HCEC 1CT (cell line): ENCODE measurements at regions not wholly inside any gene's neighbourhood (a gene's known extent, or its start where the extent isn't known, plus 50 kb on each side); places are given as distances from the start of the nearest gene placed in this dataset.
A peak's percentile ranks its signal among the peaks of the same experiment; 100 is the strongest.
"Not testable (repeated sequence)": the region's sequence is repeated elsewhere in the genome, so short reads cannot be mapped to it uniquely, and the experiment has no call there.

Experiments
- DNase-seq: peaks from one replicate; pipeline ENCODE4 v3.0.0-alpha.2; 2017

- no peak for DNase-seq
These were observed 673.9 kb upstream of the ACVR2A start for GRCh38 chr2:147170932-147171331.

GRCh38 chr2:147165697-147166382 is 679.0 kb upstream of the ACVR2A start:
- no peak for DNase-seq

GRCh38 chr2:147164563-147164962 is 680.3 kb upstream of the ACVR2A start:
- no peak for DNase-seq

DNA sequence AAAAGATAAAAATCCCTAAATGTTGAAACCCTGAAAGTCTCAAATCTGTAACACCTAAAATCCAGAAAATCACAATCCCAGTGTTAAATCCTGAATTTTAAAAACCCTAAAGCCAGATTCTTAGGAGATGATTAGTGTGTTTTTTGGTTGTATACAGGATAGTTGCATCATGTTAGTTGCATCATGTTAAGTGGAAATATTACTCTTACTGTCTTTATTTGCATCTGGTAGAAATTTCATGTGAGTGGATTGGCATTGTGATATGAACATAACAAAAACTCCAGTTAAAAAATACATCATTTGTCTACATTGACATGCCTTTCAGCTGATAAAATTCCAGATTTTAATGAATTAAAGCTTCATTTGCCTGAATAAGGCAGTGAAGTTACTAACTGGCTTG is 683.1 kb upstream of the ACVR2A start:
- DNase-seq, result peak; percentile 46

- DNase-seq, result no peak
These were observed 687.9 kb upstream of the ACVR2A start for GRCh38 chr2:147156970-147157369.

DNA sequence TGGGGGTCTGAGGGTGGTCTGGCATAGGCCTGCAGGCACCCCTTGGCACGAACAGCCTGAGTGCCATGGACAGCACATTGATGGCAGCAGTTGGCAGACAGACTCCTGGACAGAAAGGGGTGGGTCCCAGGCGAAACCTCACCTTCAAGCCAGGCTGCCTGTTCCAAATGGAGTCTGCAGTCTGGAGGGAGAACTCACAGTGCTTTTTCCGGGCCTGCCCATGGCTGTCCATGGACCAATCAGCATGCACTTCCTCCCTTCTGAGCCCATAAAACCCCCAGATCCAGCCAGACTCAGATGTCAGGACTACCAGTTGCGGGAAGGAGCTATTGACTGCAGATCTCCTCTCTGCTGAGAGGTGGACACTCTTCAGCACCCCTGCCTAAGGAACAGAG is 694.6 kb upstream of the ACVR2A start:
- no peak for DNase-seq

DNA sequence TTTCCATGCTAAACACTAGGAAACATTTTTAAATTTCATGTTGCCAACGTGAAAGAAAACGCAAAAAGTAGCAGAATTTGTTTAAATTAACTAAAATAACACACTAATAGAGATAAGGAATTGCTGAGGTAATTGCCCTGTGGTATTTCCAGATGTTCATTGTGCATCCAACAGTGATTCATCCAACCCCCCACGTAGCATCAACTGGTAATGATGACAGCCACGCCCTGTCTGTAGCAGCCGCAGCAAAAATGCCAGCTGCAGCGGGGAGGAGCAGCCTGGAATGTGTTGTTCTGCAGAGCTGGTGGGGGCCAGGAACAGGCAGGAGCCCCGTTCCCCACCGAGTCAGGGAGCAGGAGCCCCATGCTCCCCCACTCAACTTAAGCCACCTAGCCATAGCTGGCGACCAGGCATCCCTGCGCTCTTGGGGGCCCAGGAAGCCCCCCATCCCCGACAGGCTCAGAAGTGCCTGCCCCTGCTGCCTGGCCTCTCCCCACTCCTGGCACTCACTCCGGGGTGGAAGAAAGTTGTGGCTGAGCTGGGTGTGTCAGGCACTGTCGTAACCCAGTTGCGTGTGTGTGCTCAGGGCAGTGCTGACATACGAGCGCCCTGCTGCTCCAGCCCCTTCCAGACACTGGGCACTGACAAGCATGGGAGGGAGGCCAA is 695.1 kb upstream of the ACVR2A start:
- DNase-seq, result peak; percentile 67

DNA sequence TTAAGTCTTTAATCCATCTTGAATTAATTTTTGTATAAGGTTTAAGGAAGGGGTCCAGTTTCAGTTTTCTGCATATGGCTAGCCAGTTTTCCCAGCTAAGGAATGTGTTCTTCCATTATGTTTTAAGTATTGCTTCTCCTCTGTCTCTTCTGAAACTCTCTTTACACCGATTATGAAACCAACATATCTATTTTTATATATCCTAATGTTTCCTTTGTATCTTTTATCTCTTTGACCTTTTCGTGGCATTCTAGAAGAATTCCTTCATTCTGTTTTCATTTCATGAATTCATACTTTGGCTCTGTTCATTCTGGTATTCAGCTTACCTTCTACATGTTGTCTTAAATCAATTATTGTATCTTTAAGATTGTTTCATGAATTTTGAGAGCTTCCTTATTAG is 697.0 kb upstream of the ACVR2A start:
- DNase-seq, result no peak

GRCh38 chr2:147141930-147142329 is 702.9 kb upstream of the ACVR2A start:
- DNase-seq, result no peak

DNA sequence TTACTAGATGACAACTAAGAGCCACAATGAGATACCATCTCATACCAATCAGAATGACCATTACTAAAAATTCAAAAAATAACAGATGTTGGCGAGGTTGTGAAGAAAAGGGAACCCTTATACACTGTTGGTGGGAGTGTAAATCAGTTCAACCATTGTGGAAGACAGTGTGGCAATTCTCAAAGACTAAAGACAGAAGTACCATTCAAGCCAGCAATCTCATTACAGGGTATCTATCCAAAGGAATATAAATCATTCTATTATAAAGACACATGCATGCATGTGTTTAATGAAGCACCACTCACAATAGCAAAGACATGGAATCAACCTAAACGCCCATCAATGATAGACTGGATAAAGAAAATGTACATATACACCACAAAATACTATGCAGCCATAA is 705.1 kb upstream of the ACVR2A start:
- not testable (repeated sequence) for DNase-seq

- peak; percentile 20 for DNase-seq
These were observed 707.1 kb upstream of the ACVR2A start for GRCh38 chr2:147137711-147138110.

DNA sequence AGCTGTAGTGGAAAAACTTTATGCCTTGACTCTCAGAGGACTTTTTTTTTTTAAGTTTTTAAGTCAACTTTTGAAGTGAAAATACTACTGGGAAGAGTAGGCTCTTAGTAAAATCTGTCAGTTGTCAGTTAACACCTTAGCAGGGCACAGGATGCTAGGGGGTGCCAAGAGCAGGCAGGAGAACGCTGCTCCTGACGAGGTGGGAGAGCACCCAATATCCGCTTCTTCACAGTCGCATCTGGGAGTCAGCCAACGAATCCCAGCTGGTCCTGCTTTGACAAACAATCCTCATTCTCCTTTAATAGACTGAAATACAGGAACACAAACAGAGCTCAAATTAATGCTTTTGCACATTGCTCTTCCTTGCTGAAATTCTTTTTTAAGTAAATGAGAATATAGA is 709.5 kb upstream of the ACVR2A start:
- DNase-seq, result no peak

- no peak for DNase-seq
These were observed 711.4 kb upstream of the ACVR2A start for GRCh38 chr2:147133286-147133908.

DNA sequence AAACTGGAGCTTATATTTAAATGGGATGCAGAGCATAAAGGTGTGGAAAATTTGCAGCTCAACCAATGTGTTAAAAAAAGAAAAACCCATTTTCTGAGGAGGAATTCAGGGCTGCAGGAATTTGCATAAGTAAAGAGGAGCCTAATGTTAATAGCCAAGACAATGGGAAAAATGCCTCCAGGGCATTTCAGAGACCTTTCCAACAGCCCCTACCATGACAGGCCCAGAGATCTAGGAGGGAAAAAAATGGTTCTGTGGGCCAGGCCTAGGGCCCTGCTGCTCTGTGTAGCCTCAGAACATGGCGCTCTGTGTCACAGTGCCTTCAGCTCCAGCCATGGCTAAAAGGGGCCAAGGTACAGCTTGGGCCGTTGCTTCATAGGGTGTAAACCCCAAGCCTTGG is 719.7 kb upstream of the ACVR2A start:
- DNase-seq, result no peak

- DNase-seq, result no peak
These were observed 721.9 kb upstream of the ACVR2A start for GRCh38 chr2:147122944-147123343.

- DNase-seq, result no peak
These were observed 733.9 kb upstream of the ACVR2A start for GRCh38 chr2:147110962-147111361.

GRCh38 chr2:147110317-147110716 is 734.5 kb upstream of the ACVR2A start:
- no peak for DNase-seq

DNA sequence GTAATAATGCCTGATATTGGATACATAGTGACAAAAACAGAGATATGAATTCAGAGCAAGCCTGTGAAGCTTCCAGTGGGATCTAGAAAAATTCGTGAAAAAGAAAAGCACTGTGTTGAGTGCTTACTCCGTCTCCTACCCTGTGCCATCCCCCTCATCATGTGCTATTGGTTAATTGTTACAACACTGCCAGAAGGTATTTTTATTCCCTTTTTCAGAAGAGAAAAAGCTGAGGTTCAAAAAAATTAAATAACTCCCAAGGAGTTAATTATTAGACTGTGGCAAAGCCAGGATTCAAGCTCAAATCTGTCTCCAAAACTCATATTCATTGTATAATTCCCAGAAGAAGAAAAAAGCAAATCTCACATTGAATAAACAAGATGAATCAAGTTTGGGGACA is 735.5 kb upstream of the ACVR2A start:
- DNase-seq, result no peak

GRCh38 chr2:147108548-147108947 is 736.3 kb upstream of the ACVR2A start:
- DNase-seq, result no peak

- peak; percentile 12 for DNase-seq
These were observed 742.7 kb upstream of the ACVR2A start for GRCh38 chr2:147101941-147102790.

GRCh38 chr2:147100406-147101035 is 744.3 kb upstream of the ACVR2A start:
- DNase-seq, result peak; percentile 52

- no peak for DNase-seq
These were observed 745.0 kb upstream of the ACVR2A start for GRCh38 chr2:147099845-147100244.

GRCh38 chr2:147098940-147099339 is 745.9 kb upstream of the ACVR2A start:
- DNase-seq, result peak; percentile 58
